Neural cell (in vitro differentiated cells): ENCODE measurements at regions not wholly inside any gene's neighbourhood (a gene's known extent, or its start where the extent isn't known, plus 50 kb on each side); places are given as distances from the start of the nearest gene placed in this dataset.

Experiments used
- H2AFZ ChIP-seq: fragments of 200-600, 300-800 bp; sonication (generic), shearing (Covaris generic); 2 replicates; pipeline ENCODE4 v1.6.0; 2014; ENCODE audit warnings: low read depth, mild to moderate bottlenecking, antibody characterized with exemption, low read length, moderate library complexity
- H3F3A ChIP-seq: fragments of 200-600 bp; shearing (Covaris generic); 2 replicates; pipeline ENCODE4 v1.6.1; 2016; ENCODE audit warnings: mild to moderate bottlenecking, moderate library complexity, mixed read lengths, antibody characterized with exemption, low read length; ENCODE audit not compliant: insufficient read depth, poor library complexity, severe bottlenecking
- H3K27ac ChIP-seq: fragments of 200-600, 300-800 bp; sonication (generic), shearing (Covaris generic); 2 replicates; pipeline ENCODE4 v1.5.1; 2014; ENCODE audit warnings: mild to moderate bottlenecking, low read length, moderate library complexity
- H3K27me3 ChIP-seq: fragments of 300-800, 200-600 bp; sonication (generic), shearing (Covaris generic); 2 replicates; pipeline ENCODE4 v1.6.0; 2014; ENCODE audit warnings: mild to moderate bottlenecking, low read depth, low read length, moderate library complexity; ENCODE audit not compliant: insufficient read depth
- H3K36me3 ChIP-seq: fragments of 300-800, 200-600 bp; sonication (generic), shearing (Covaris generic); 2 replicates; pipeline ENCODE4 v1.5.1; 2014; ENCODE audit warnings: mild to moderate bottlenecking, antibody characterized with exemption, low read length, moderate library complexity; ENCODE audit not compliant: insufficient read depth
- H3K4me2 ChIP-seq: fragments of 300-800, 200-600 bp; sonication (generic), shearing (Covaris generic); 2 replicates; pipeline ENCODE4 v1.6.0; 2014; ENCODE audit warnings: mild to moderate bottlenecking, low read length
- H3K4me3 ChIP-seq: fragments of 300-800, 200-600 bp; sonication (generic), shearing (Covaris generic); 2 replicates; pipeline ENCODE4 v1.5.1; 2014; ENCODE audit warnings: mild to moderate bottlenecking, low read length, moderate library complexity
- H3K79me2 ChIP-seq: fragments of 200-600 bp; shearing (Covaris generic); replicated peaks from 2 replicates; pipeline ENCODE4 v1.6.0; 2014; ENCODE audit warnings: mild to moderate bottlenecking, low read length, moderate library complexity; ENCODE audit not compliant: insufficient read depth
- H3K9ac ChIP-seq: fragments of 300-800, 200-600 bp; sonication (generic), shearing (Covaris generic); 2 replicates; pipeline ENCODE4 v1.6.1; 2016; ENCODE audit warnings: mild to moderate bottlenecking, low read length, mixed read lengths
- H3K9me2 ChIP-seq: fragments of 200-600 bp; shearing (Covaris generic); 2 replicates; pipeline ENCODE4 v1.6.1; 2016; ENCODE audit warnings: mild to moderate bottlenecking, low read length, mixed read lengths; ENCODE audit not compliant: insufficient read depth
- H3K9me3 ChIP-seq: fragments of 200-600, 300-800 bp; sonication (generic), shearing (Covaris generic); 2 replicates; pipeline ENCODE4 v1.6.1; 2016; ENCODE audit warnings: mild to moderate bottlenecking, mixed run types, low read length, moderate library complexity, mixed read lengths
- H4K20me1 ChIP-seq: fragments of 200-600 bp; shearing (Covaris generic); 2 replicates; pipeline ENCODE4 v1.6.1; 2016; ENCODE audit warnings: mild to moderate bottlenecking, mixed run types; ENCODE audit not compliant: insufficient read depth
- EP300 ChIP-seq: fragments of 450-650 bp; conservative IDR thresholded peaks from 2 replicates; pipeline ENCODE4 v1.6.1; 2014; ENCODE audit warnings: antibody characterized with exemption, mild to moderate bottlenecking, moderate library complexity; ENCODE audit not compliant: poor library complexity, severe bottlenecking
- EZH2 ChIP-seq: fragments of 200-600, 300-800 bp; shearing (Covaris generic), sonication (generic); IDR thresholded peaks from 2 replicates; pipeline ENCODE4 v1.6.1; 2014; ENCODE audit warnings: antibody characterized with exemption, low read length, borderline replicate concordance, mild to moderate bottlenecking; ENCODE audit not compliant: insufficient read depth, poor library complexity, severe bottlenecking
- MXI1 ChIP-seq: fragments of 450-650 bp; conservative IDR thresholded peaks from 2 replicates; pipeline ENCODE4 v1.6.1; 2014; ENCODE audit warnings: antibody characterized with exemption, mild to moderate bottlenecking; ENCODE audit not compliant: poor library complexity, severe bottlenecking
- POLR2AphosphoS5 ChIP-seq: IDR thresholded peaks from 2 replicates; pipeline ENCODE4 v1.6.1; 2012
- RAD21 ChIP-seq: fragments of 450-650 bp; conservative IDR thresholded peaks from 2 replicates; pipeline ENCODE4 v1.6.1; 2014; ENCODE audit warnings: antibody characterized with exemption, mild to moderate bottlenecking, moderate library complexity
- SMC3 ChIP-seq: fragments of 450-650 bp; conservative IDR thresholded peaks from 2 replicates; pipeline ENCODE4 v1.6.1; 2014; ENCODE audit warnings: antibody characterized with exemption, mild to moderate bottlenecking, moderate library complexity; ENCODE audit not compliant: poor library complexity
- TAF1 ChIP-seq: IDR thresholded peaks from 2 replicates; pipeline ENCODE4 v1.6.1; 2012; ENCODE audit warnings: low read depth
- TF ChIP-seq, protein P1 (sequence below): fragments of 450-650 bp; IDR thresholded peaks from 2 replicates; pipeline ENCODE4 v1.5.1; 2014; ENCODE audit warnings: antibody characterized with exemption, mild to moderate bottlenecking, moderate library complexity; ENCODE audit not compliant: poor library complexity, severe bottlenecking
- TF ChIP-seq, protein P2 (sequence below): IDR thresholded peaks from 2 replicates; pipeline ENCODE4 v1.6.1; 2012; ENCODE audit warnings: borderline replicate concordance

- Histone ChIP-seq H3F3A (no peaks in the 10 kb centered on the region), H4K20me1 (no peaks in the 10 kb centered on the region), H2AFZ (no peak overlapping the region), H3K36me3 (no peaks in the 10 kb centered on the region), H3K79me2 (no peaks in the 10 kb centered on the region), H3K9ac (no peak overlapping the region), H3K27me3 (peaks cover 10% of the 10 kb centered on the region), H3K4me2 (no peak overlapping the region), H3K27ac (no peak overlapping the region), H3K9me3 (no peaks in the 10 kb centered on the region), H3K4me3 (no peak overlapping the region), H3K9me2 (no peaks in the 10 kb centered on the region)
- no peak for TF ChIP-seq SMC3
Observed at GRCh38 chr13:40082639-40083038, 427.2 kb downstream of the COG6 start.

- Histone ChIP-seq H3K9me3 (no peaks in the 10 kb centered on the region), H3K27ac (no peak overlapping the region), H3K9ac (no peak overlapping the region), H3K4me2 (no peak overlapping the region), H4K20me1 (no peaks in the 10 kb centered on the region), H3K36me3 (no peaks in the 10 kb centered on the region), H3K27me3 (no peaks in the 10 kb centered on the region), H3K79me2 (no peaks in the 10 kb centered on the region), H3K4me3 (no peak overlapping the region), H3F3A (no peaks in the 10 kb centered on the region), H3K9me2 (no peaks in the 10 kb centered on the region), H2AFZ (no peak overlapping the region)
- TF ChIP-seq TAF1: no peak
- TF ChIP-seq, protein P1, sequence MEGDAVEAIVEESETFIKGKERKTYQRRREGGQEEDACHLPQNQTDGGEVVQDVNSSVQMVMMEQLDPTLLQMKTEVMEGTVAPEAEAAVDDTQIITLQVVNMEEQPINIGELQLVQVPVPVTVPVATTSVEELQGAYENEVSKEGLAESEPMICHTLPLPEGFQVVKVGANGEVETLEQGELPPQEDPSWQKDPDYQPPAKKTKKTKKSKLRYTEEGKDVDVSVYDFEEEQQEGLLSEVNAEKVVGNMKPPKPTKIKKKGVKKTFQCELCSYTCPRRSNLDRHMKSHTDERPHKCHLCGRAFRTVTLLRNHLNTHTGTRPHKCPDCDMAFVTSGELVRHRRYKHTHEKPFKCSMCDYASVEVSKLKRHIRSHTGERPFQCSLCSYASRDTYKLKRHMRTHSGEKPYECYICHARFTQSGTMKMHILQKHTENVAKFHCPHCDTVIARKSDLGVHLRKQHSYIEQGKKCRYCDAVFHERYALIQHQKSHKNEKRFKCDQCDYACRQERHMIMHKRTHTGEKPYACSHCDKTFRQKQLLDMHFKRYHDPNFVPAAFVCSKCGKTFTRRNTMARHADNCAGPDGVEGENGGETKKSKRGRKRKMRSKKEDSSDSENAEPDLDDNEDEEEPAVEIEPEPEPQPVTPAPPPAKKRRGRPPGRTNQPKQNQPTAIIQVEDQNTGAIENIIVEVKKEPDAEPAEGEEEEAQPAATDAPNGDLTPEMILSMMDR: no peak
- TF ChIP-seq RAD21: no peak
- no peak for TF ChIP-seq EZH2
- no peak for TF ChIP-seq EP300
- TF ChIP-seq, protein P2, sequence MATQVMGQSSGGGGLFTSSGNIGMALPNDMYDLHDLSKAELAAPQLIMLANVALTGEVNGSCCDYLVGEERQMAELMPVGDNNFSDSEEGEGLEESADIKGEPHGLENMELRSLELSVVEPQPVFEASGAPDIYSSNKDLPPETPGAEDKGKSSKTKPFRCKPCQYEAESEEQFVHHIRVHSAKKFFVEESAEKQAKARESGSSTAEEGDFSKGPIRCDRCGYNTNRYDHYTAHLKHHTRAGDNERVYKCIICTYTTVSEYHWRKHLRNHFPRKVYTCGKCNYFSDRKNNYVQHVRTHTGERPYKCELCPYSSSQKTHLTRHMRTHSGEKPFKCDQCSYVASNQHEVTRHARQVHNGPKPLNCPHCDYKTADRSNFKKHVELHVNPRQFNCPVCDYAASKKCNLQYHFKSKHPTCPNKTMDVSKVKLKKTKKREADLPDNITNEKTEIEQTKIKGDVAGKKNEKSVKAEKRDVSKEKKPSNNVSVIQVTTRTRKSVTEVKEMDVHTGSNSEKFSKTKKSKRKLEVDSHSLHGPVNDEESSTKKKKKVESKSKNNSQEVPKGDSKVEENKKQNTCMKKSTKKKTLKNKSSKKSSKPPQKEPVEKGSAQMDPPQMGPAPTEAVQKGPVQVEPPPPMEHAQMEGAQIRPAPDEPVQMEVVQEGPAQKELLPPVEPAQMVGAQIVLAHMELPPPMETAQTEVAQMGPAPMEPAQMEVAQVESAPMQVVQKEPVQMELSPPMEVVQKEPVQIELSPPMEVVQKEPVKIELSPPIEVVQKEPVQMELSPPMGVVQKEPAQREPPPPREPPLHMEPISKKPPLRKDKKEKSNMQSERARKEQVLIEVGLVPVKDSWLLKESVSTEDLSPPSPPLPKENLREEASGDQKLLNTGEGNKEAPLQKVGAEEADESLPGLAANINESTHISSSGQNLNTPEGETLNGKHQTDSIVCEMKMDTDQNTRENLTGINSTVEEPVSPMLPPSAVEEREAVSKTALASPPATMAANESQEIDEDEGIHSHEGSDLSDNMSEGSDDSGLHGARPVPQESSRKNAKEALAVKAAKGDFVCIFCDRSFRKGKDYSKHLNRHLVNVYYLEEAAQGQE: no peak
- TF ChIP-seq MXI1: no peak
- TF ChIP-seq POLR2AphosphoS5: no peak
- TF ChIP-seq SMC3: no peak
Observed at GRCh38 chr13:40083841-40084240, 428.4 kb downstream of the COG6 start.

- H3K9me3 ChIP-seq: no peaks in the 10 kb centered on the region
- H3K79me2 ChIP-seq: no peaks in the 10 kb centered on the region
- no peak for TF ChIP-seq POLR2AphosphoS5
- no peak for TF ChIP-seq EP300
- no peak for TF ChIP-seq SMC3
- TF ChIP-seq, protein P2: no peak
- TF ChIP-seq, protein P1: no peak
- TF ChIP-seq MXI1: no peak
- no peak for TF ChIP-seq TAF1
- TF ChIP-seq EZH2: no peak
- no peak for TF ChIP-seq RAD21
- H3K4me2 ChIP-seq: no peak overlapping the region
- no peak overlapping the region for H3K4me3 ChIP-seq
- H4K20me1 ChIP-seq: no peaks in the 10 kb centered on the region
- no peak overlapping the region for H3K9ac ChIP-seq
- no peaks in the 10 kb centered on the region for H3K36me3 ChIP-seq
- no peak overlapping the region for H3K27ac ChIP-seq
- no peaks in the 10 kb centered on the region for H3K27me3 ChIP-seq
- H3K9me2 ChIP-seq: no peaks in the 10 kb centered on the region
- no peak overlapping the region for H2AFZ ChIP-seq
- no peaks in the 10 kb centered on the region for H3F3A ChIP-seq
Observed at GRCh38 chr13:40084934-40085333, 429.5 kb downstream of the COG6 start.
